ENCODE measurements at regions not wholly inside any gene's neighbourhood (a gene's known extent, or its start where the extent isn't known, plus 50 kb on each side); places are given as distances from the start of the nearest gene placed in this dataset.

GRCh38 chr12:116490471-116490870 is 68.7 kb upstream of the MAP1LC3B2 start:
- no CpG with 5 or more reads among the region's 2 CpGs for WGBS (ENCODE audit: extremely low coverage, insufficient read length, low lambda C conversion rate)
- Histone ChIP-seq H2AK5ac (ENCODE audit: insufficient read length, low read length) (no peak overlapping the region), H3K4me2 (ENCODE audit: insufficient read depth, insufficient read length, low read length) (no peak overlapping the region), H2BK5ac (ENCODE audit: insufficient read length, low read length) (no peak overlapping the region), H3K9me3 (ENCODE audit: control insufficient read depth, low read depth, low read length) (no peaks in the 10 kb centered on the region), H4K20me1 (ENCODE audit: control insufficient read depth, insufficient read depth, insufficient read length) (no peaks in the 10 kb centered on the region), H4K8ac (replicated peaks; ENCODE audit: insufficient read length, low read depth, low read length) (no peak overlapping the region), H4K91ac (ENCODE audit: insufficient read length, low read depth, low read length) (no peak overlapping the region), H2BK120ac (ENCODE audit: low read depth, low read length, poor library complexity, severe bottlenecking) (no peak overlapping the region), H3K4ac (ENCODE audit: low read depth, low read length) (no peak overlapping the region), H3K56ac (ENCODE audit: insufficient read length, low read depth, low read length) (no peak overlapping the region), H3K27me3 (ENCODE audit: insufficient read depth, low read length) (no peaks in the 10 kb centered on the region), H3K18ac (ENCODE audit: insufficient read length, low read depth, low read length) (no peak overlapping the region), H2AFZ (ENCODE audit: low read length) (no peak overlapping the region), H3K4me1 (ENCODE audit: insufficient read depth, low read length) (no peaks in the 10 kb centered on the region), H3K23ac (ENCODE audit: insufficient read length, low read depth, low read length) (no peak overlapping the region), H2BK20ac (ENCODE audit: low read depth, low read length, poor library complexity, severe bottlenecking) (no peak overlapping the region), H3K23me2 (ENCODE audit: insufficient read length, low read depth, low read length, poor library complexity, severe bottlenecking) (no peaks in the 10 kb centered on the region), H2BK12ac (ENCODE audit: insufficient read length, low read depth, low read length) (no peak overlapping the region), H3K79me1 (ENCODE audit: insufficient read depth, low read depth, low read length, poor library complexity, severe bottlenecking) (no peaks in the 10 kb centered on the region), H3T11ph (ENCODE audit: low read length) (no peak overlapping the region), H2BK15ac (ENCODE audit: low read depth, low read length) (no peak overlapping the region), H4K5ac (ENCODE audit: insufficient read length, low read depth, low read length) (no peak overlapping the region), H3K14ac (ENCODE audit: insufficient read depth, low read length) (no peak overlapping the region), H3K9ac (ENCODE audit: extremely low read depth, insufficient read length, low read length) (no peak overlapping the region), H3K79me2 (ENCODE audit: insufficient read depth, low read length) (no peaks in the 10 kb centered on the region), H3K27ac (ENCODE audit: insufficient read length, low read depth, low read length) (no peak overlapping the region)
- DNase-seq, result no peak
- Mint-ChIP-seq H3K27me3 (ENCODE audit: low read depth) (peaks cover 2% of the 10 kb centered on the region; the same call in 1 of the 2 replicates), H3K9me3 (peaks cover 0 to 8% of the 10 kb centered on the region in 2 experiments; a peak in 3 of 5 replicates), H3K36me3 (ENCODE audit: insufficient read depth in 1 of 3, low read depth in 3 of 3) (peaks cover 0 to 2% (median 0%) of the 10 kb centered on the region in 3 experiments; a peak in 1 of 7 replicates), H3K27ac (no peak overlapping the region), H3K4me1 (no peaks in the 10 kb centered on the region), H3K4me3 (no peak overlapping the region)
- TF ChIP-seq, protein P1, sequence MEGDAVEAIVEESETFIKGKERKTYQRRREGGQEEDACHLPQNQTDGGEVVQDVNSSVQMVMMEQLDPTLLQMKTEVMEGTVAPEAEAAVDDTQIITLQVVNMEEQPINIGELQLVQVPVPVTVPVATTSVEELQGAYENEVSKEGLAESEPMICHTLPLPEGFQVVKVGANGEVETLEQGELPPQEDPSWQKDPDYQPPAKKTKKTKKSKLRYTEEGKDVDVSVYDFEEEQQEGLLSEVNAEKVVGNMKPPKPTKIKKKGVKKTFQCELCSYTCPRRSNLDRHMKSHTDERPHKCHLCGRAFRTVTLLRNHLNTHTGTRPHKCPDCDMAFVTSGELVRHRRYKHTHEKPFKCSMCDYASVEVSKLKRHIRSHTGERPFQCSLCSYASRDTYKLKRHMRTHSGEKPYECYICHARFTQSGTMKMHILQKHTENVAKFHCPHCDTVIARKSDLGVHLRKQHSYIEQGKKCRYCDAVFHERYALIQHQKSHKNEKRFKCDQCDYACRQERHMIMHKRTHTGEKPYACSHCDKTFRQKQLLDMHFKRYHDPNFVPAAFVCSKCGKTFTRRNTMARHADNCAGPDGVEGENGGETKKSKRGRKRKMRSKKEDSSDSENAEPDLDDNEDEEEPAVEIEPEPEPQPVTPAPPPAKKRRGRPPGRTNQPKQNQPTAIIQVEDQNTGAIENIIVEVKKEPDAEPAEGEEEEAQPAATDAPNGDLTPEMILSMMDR (conservative IDR thresholded peaks at IDR 0.05), result no peak
